ENCODE measurements at regions not wholly inside any gene's neighbourhood (a gene's known extent, or its start where the extent isn't known, plus 50 kb on each side); places are given as distances from the start of the nearest gene placed in this dataset.

GRCh38 chr11:120023551-120023950, 114.4 kb downstream of the TRIM29 start (continued):
- no peak for TF ChIP-seq ZNF281 (CRISPR knock-in tag; IDR thresholded peaks at IDR 0.05; ENCODE audit: borderline replicate concordance)
- no peak for TF ChIP-seq MTA3 (CRISPR knock-in tag; IDR thresholded peaks at IDR 0.05)
- no peak for TF ChIP-seq PHB2 (IDR thresholded peaks at IDR 0.05; ENCODE audit: partially characterized antibody)
- no peak for TF ChIP-seq YY1 (IDR thresholded peaks at IDR 0.05; ENCODE audit: insufficient read depth, insufficient replicate concordance, low read depth, low read length)
- TF ChIP-seq MATR3 (CRISPR knock-in tag; IDR thresholded peaks at IDR 0.05), result no peak
- TF ChIP-seq JUN (CRISPR knock-in tag; IDR thresholded peaks at IDR 0.05), result no peak
- TF ChIP-seq ZBTB8A (CRISPR knock-in tag; IDR thresholded peaks at IDR 0.05; ENCODE audit: borderline replicate concordance, low read depth), result no peak
- no peak for TF ChIP-seq LCORL (IDR thresholded peaks at IDR 0.05)
- no peak for TF ChIP-seq LCORL (CRISPR knock-in tag; IDR thresholded peaks at IDR 0.05)

- H3K27ac ChIP-seq (ENCODE audit: extremely low read length, insufficient read depth, low read length), result no peak overlapping the region
- no peak for DNase-seq (ENCODE audit: low spot score)
- POLR2A ChIA-PET, result no interaction called here
- intact Hi-C loops (cut with micrococcal nuclease; ENCODE audit: unreplicated experiment), result no loop called here
- peaks cover 4 to 26% of the 10 kb centered on the region in 2 experiments; a peak in 4 of 5 replicates for H3K27me3 ChIP-seq (ENCODE audit: control insufficient read depth in 1 of 2, insufficient read depth in 2 of 2, low read length in 2 of 2)
- no peaks in the 10 kb centered on the region for H3K4me1 ChIP-seq (ENCODE audit: insufficient read depth, low read length)
- H3K9me3 ChIP-seq (ENCODE audit: low read length), result no peaks in the 10 kb centered on the region
- no peak overlapping the region for H3K4me3 ChIP-seq (replicated peaks in 1 of 3; ENCODE audit: insufficient read depth in 1 of 3, low read depth in 2 of 3, low read length in 3 of 3)
- ATAC-seq, result no peak
- no peak overlapping the region for H3K4me2 ChIP-seq (ENCODE audit: low read depth, low read length)
- H4K20me1 ChIP-seq (ENCODE audit: insufficient read depth, low read length), result no peaks in the 10 kb centered on the region
- no peak for FAIRE-seq
- 0% methylated on average over 1 of the region's 1 CpG for WGBS (ENCODE audit: low lambda C conversion rate)
- H3K79me2 ChIP-seq (ENCODE audit: insufficient read depth, low read length), result no peaks in the 10 kb centered on the region
- H3K9ac ChIP-seq (ENCODE audit: insufficient read depth, low read depth, low read length), result no peak overlapping the region
- no TSS peak for BruUV-seq (replicated peaks)
- no peaks in the 10 kb centered on the region for H3K36me3 ChIP-seq (replicated peaks in 1 of 2; ENCODE audit: control insufficient read depth in 1 of 2, insufficient read depth in 2 of 2, low read length in 2 of 2)
- in situ Hi-C loops (cut with HindIII; ENCODE audit: extremely low pct_ligation_motif_present, low pct_unique_long_range_greater_than_20kb), result no loop called here
- CTCF ChIA-PET (ENCODE audit: low intra/inter-chr PET ratio, low total read pairs), result no interaction called here
- H2AFZ ChIP-seq (ENCODE audit: low read length), result no peak overlapping the region
- TF ChIP-seq ATF5 (CRISPR knock-in tag; IDR thresholded peaks at IDR 0.05; ENCODE audit: low read depth) (no peak), ZNF674 (CRISPR knock-in tag; IDR thresholded peaks at IDR 0.05; ENCODE audit: low read depth) (no peak), TFAP4 (IDR thresholded peaks at IDR 0.05; ENCODE audit: borderline replicate concordance, low read depth) (no peak), HOMEZ (CRISPR knock-in tag; IDR thresholded peaks at IDR 0.05; ENCODE audit: low read depth) (no peak), IRX3 (CRISPR knock-in tag; IDR thresholded peaks at IDR 0.05; ENCODE audit: borderline replicate concordance, low read depth) (no peak), CEBPG (CRISPR knock-in tag; IDR thresholded peaks at IDR 0.05) (no peak), ZFP90 (CRISPR knock-in tag; IDR thresholded peaks at IDR 0.05; ENCODE audit: borderline replicate concordance) (no peak), ZNF124 (CRISPR knock-in tag; IDR thresholded peaks at IDR 0.05) (no peak), MTA1 (CRISPR knock-in tag; IDR thresholded peaks at IDR 0.05; ENCODE audit: borderline replicate concordance) (no peak), SP4 (CRISPR knock-in tag; IDR thresholded peaks at IDR 0.05) (no peak)
Measured at GRCh38 chr11:120023120-120023519, 114.8 kb downstream of the TRIM29 start.

All from HepG2 (cell line).